Right cardiac atrium (tissue), 5 donors: ENCODE measurements at regions not wholly inside any gene's neighbourhood (a gene's known extent, or its start where the extent isn't known, plus 50 kb on each side); places are given as distances from the start of the nearest gene placed in this dataset.
A peak's percentile ranks its signal among the peaks of the same experiment; 100 is the strongest.

Experiments used
- ATAC-seq, 2 donors: fragments of 200-7000 bp; cut with Tn5 transposase; one replicate each; pipeline versions ENCODE4 v1.8.0 to v1.9.1; 2020; ENCODE audit warnings: moderate library complexity in 2 of 2, mild to moderate bottlenecking in 1 of 2
- DNase-seq, 3 donors: peaks; one replicate each; pipeline ENCODE4 v3.0.0-alpha.2; 2020
- H3K27ac ChIP-seq: one replicate; pipeline ENCODE4 v1.5.1; 2013; ENCODE audit warnings: mild to moderate bottlenecking, low read length, control low read depth, moderate library complexity
- H3K27me3 ChIP-seq: one replicate; pipeline ENCODE4 v1.6.1; 2013; ENCODE audit not compliant: control insufficient read depth, insufficient read depth
- H3K4me1 ChIP-seq: one replicate; pipeline ENCODE4 v1.6.1; 2013; ENCODE audit warnings: low read length; ENCODE audit not compliant: control insufficient read depth, insufficient read depth
- H3K4me3 ChIP-seq: one replicate; pipeline ENCODE4 v1.5.1; 2013; ENCODE audit warnings: low read length, control low read depth
- H3K9me3 ChIP-seq: one replicate; pipeline ENCODE4 v1.6.1; 2013; ENCODE audit warnings: low read length; ENCODE audit not compliant: control insufficient read depth
- WGBS: extraction: QIAGEN DNeasy Blood & Tissue Kit; methylation state at CpG from one replicate; pipeline ENCODE4 v1.1.7; 2013; 5-methylcytosine and 5-hydroxymethylcytosine counted together
- intact Hi-C, 4 donors: fragments of 100-400 bp; cut with DNase I; formaldehyde crosslinking; loops; one replicate each; pipeline versions ENCODE4 v1.11.0 to v1.14.0; 2022 to 2023
- donor health status: healthy with polysubstance abuse.
- donor health status: DM: no; HTN: yes; CAD: no.
- donor health status: DM: no; HTN: no; CAD: no.
- donor health status: DM: no; HTN: yes; CAD: no; lungs with severe emphysema.
- donor health status: DM: yes; HTN: yes; CAD: no.

- ATAC-seq (no peak), DNase-seq (no peak)
- H3K27ac ChIP-seq: no peak overlapping the region
- intact Hi-C loops: no loop called here
- H3K4me1 ChIP-seq: peaks cover 6% of the 10 kb centered on the region
- H3K9me3 ChIP-seq: no peaks in the 10 kb centered on the region
- WGBS: 45% methylated on average over 5 of the region's 5 CpGs
- H3K27me3 ChIP-seq: no peaks in the 10 kb centered on the region
- H3K4me3 ChIP-seq: no peak overlapping the region
Measured at GRCh38 chr5:89988129-89988810, 421.3 kb downstream of the CETN3 start.

DNA sequence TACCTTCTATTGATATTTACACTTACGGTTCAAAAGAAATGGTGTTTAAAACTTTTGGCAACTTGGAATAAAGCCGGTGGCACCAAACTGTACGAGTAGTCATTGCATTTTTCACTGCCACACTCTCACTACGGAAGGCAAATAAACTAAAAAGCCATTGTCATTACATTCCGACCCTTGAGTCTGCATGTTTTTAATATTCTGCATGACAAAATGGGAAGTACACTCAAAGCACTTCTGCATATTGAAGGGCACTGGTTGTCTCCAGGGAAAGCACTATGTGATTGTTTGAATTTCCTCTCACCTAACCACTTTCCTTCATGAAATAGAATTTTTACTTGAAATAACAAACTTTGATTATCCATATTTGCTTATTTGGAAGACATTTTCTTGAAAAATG is 426.3 kb downstream of the CETN3 start:
- H3K4me3 ChIP-seq: no peak overlapping the region
- intact Hi-C loops: no loop called here
- ATAC-seq: no peak
- H3K27me3 ChIP-seq: no peaks in the 10 kb centered on the region
- H3K9me3 ChIP-seq: no peaks in the 10 kb centered on the region
- no peak for DNase-seq
- WGBS: 74% methylated on average over 5 of the region's 5 CpGs
- no peaks in the 10 kb centered on the region for H3K4me1 ChIP-seq
- no peak overlapping the region for H3K27ac ChIP-seq

GRCh38 chr5:89981878-89982773 is 427.4 kb downstream of the CETN3 start:
- 87% methylated on average over 6 of the region's 6 CpGs for WGBS
- Histone ChIP-seq H3K4me1 (no peaks in the 10 kb centered on the region), H3K4me3 (no peak overlapping the region), H3K27me3 (no peaks in the 10 kb centered on the region), H3K9me3 (no peaks in the 10 kb centered on the region), H3K27ac (no peak overlapping the region)
- ATAC-seq: no peak
- intact Hi-C loops: no loop called here
- DNase-seq: no peak

DNA sequence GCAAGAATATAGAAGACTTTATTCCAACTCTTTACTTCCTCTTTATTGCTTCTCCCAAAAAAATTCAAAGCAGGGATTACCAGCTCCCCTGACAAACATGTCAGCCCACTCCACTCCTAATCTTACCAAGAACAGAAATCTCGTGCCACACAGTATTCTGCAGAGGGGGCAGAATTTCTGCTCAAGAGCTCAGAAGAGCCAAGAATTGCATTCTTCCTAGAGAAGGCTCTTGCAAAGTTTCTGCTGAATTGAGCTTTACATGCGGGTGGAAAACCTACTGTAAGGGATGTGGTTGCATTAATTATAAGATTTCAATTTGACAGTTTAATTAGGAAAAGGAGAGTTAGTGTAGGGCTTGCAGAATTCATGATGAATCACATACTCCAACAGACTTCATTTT is 428.5 kb downstream of the CETN3 start:
- Histone ChIP-seq H3K27ac (no peak overlapping the region), H3K9me3 (no peaks in the 10 kb centered on the region), H3K4me1 (no peaks in the 10 kb centered on the region), H3K4me3 (no peak overlapping the region), H3K27me3 (no peaks in the 10 kb centered on the region)
- no peak for ATAC-seq
- 74% methylated on average over 2 of the region's 2 CpGs for WGBS
- no peak for DNase-seq
- intact Hi-C loops: no loop called here

- H3K27ac ChIP-seq: no peak overlapping the region
- intact Hi-C loops: no loop called here
Measured at GRCh38 chr5:89973516-89973915, 436.0 kb downstream of the CETN3 start.

GRCh38 chr5:89972901-89973300 is 436.7 kb downstream of the CETN3 start:
- intact Hi-C loops: no loop called here
- 97% methylated on average over 3 of the region's 3 CpGs for whole genome bisulfite sequencing
- H3K27ac ChIP-seq: no peak overlapping the region
- ATAC-seq (no peak), DNase-seq (no peak)
- no peak overlapping the region for H3K4me3 ChIP-seq
- H3K27me3 ChIP-seq: no peaks in the 10 kb centered on the region
- no peaks in the 10 kb centered on the region for H3K9me3 ChIP-seq
- no peaks in the 10 kb centered on the region for H3K4me1 ChIP-seq

More at GRCh38 chr5:89973516-89973915, 436.0 kb downstream of the CETN3 start:
- H3K4me1 ChIP-seq: no peaks in the 10 kb centered on the region
- H3K9me3 ChIP-seq: no peaks in the 10 kb centered on the region
- DNase-seq: no peak
- H3K27me3 ChIP-seq: no peaks in the 10 kb centered on the region
- 95% methylated on average over 2 of the region's 2 CpGs for WGBS
- ATAC-seq: no peak
- H3K4me3 ChIP-seq: no peak overlapping the region

DNA sequence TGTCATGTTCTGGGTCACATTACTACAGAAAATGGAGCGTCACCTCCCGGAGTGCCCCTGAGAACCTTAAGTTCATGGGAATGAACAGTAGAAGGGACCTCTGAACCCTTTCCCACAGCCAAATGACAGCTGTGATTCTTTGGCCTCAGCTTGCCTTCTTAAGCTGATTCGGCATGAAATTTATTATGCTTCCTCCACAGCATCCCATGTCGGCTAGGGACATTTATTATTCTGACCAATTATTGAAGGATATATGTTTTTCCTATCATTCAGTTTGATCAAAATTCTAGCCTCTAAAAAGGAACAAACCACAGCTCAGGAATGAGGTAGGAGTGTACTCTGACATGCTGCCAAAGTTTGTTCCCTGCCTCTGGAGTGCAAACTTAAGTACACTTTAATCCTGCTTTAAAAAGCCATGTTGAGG is 440.6 kb downstream of the CETN3 start:
- DNase-seq (no peak), ATAC-seq (peak; percentile 56 to 64)
- H3K27ac ChIP-seq: no peak overlapping the region
- 42% methylated on average over 4 of the region's 4 CpGs for WGBS
- no peaks in the 10 kb centered on the region for H3K4me1 ChIP-seq
- intact Hi-C loops: no loop called here
- no peaks in the 10 kb centered on the region for H3K9me3 ChIP-seq
- H3K4me3 ChIP-seq: no peak overlapping the region
- H3K27me3 ChIP-seq: no peaks in the 10 kb centered on the region

DNA sequence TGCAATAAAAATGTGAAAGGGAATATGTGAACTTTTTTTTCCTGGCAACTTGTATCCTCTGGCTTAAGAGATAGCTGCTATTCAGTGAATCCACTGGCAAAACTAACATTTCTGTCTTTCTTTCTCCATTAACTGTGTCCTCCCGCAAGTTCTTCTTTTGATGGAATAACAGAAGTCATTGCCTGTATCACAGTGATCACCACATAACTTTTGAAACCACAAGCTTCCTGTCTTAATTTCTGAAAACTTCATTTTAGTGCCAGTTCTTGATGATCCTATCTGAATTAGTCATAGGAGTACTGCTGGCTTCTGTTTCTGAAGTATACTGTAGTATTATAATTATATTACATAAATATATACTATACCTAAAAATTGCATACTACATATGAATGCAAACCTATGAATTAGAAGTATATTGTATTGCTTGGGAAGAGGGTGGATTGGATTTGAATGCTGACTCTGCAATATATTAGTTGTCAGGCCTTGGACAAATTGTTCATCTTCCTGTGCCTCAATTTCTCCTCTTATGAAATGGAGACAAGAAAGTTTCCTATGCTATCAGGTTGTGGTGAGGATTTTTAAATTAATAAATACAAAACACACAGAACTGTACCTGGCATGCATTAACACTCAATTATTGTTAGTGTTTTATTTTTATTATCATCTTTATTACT is 441.6 kb downstream of the CETN3 start:
- 58% methylated on average over 1 of the region's 1 CpG for whole genome bisulfite sequencing
- Histone ChIP-seq H3K4me3 (no peak overlapping the region), H3K4me1 (no peaks in the 10 kb centered on the region), H3K27me3 (no peaks in the 10 kb centered on the region), H3K9me3 (no peaks in the 10 kb centered on the region), H3K27ac (no peak overlapping the region)
- ATAC-seq (no peak), DNase-seq (no peak)
- intact Hi-C loops: no loop called here

DNA sequence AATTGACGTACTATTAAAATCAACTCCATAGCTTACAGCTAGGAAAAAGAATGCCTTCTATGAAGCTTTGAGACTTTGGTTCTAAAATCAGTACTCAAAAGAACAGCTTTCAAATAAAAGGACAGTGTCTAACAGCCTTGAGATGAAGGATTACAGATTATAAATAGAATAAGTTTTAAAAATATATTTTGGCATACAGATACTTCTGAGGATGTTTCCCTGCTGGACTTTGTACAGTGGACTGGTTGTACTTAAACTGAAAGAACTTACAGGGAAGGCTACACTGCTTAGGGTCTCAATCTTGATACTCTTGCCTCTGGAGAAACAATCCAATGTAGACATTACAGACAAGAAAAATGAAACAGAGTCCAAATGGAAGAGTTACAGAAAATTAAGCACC is 452.7 kb downstream of the CETN3 start:
- DNase-seq (no peak), ATAC-seq (no peak)
- Histone ChIP-seq H3K4me3 (no peak overlapping the region), H3K27me3 (no peaks in the 10 kb centered on the region), H3K27ac (no peak overlapping the region), H3K9me3 (no peaks in the 10 kb centered on the region), H3K4me1 (no peaks in the 10 kb centered on the region)
- intact Hi-C loops: no loop called here
- WGBS: 48% methylated on average over 1 of the region's 1 CpG

DNA sequence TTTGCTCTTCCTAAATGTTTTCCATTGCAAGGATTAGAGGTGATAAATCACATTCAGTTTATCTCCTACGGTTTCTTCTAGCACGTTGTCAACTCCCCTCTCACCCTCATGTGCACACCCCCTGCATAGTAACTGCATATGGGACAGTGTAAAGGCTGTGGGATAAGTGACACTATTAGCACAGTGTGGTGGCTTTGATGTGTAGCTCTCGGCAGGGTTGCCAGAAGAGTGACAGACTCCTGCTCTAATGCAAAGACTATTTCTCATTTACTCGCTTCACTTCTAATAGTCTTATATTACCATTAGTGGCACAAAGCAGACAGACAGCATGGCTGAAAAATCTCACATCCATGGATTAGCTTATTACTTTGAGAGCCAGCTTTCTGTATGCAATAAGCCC is 454.6 kb downstream of the CETN3 start:
- no peaks in the 10 kb centered on the region for H3K9me3 ChIP-seq
- DNase-seq: no peak
- intact Hi-C loops: no loop called here
- no peaks in the 10 kb centered on the region for H3K4me1 ChIP-seq
- no peaks in the 10 kb centered on the region for H3K27me3 ChIP-seq
- 65% methylated on average over 4 of the region's 4 CpGs for WGBS
- no peak overlapping the region for H3K27ac ChIP-seq
- H3K4me3 ChIP-seq: no peak overlapping the region
- ATAC-seq: no peak

GRCh38 chr5:89951876-89952275 is 457.7 kb downstream of the CETN3 start:
- H3K4me1 ChIP-seq: no peaks in the 10 kb centered on the region
- no peaks in the 10 kb centered on the region for H3K9me3 ChIP-seq
- no peak for DNase-seq
- no peak overlapping the region for H3K27ac ChIP-seq
- H3K4me3 ChIP-seq: no peak overlapping the region
- H3K27me3 ChIP-seq: no peaks in the 10 kb centered on the region
- intact Hi-C loops: no loop called here
- no peak for ATAC-seq
- 68% methylated on average over 2 of the region's 2 CpGs for WGBS
